ENCODE measurements at regions not wholly inside any gene's neighbourhood (a gene's known extent, or its start where the extent isn't known, plus 50 kb on each side); places are given as distances from the start of the nearest gene placed in this dataset.
"Not testable (repeated sequence)": the region's sequence is repeated elsewhere in the genome, so short reads cannot be mapped to it uniquely, and the experiment has no call there.

DNA sequence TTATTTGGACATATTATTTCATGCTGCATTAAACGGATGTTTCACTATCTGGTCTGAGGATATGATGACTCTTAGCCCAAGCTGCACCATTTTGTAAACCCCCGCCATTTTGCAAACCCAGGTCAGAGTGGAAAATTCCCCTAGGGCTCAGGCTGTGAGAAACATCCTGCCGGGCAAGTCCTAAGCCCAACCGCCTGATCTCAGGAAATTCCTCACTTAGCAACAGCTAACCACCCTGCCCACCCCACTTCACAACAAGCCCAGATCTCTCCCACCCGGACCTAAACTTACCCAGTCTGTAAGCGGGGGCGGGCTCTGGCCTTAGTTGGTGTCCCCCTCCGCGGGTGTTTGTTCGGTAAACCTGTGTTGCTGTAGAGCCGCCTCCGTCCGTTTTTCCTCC is 2747.1 kb downstream of the PCDH7 start:
- DNase-seq = no peak

DNA sequence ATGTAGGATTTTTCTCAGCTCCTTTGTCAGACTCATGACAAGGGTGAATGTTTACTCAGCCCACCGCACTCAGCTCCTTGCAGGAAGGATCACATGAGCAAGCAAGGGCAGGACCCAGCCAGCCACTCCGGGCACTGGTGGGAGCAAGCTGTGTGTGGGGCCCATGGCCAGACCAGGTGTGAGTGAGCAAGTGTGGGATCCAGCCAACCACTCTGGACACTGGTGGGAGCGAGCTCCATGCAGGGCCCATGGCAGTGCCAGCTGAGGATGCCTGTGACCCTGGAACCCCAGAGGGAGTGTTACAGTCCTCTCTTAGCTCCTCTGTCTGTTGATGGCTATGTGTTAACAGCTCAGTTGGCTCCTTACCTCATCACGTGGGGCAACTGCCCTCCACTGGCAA is 2750.6 kb downstream of the PCDH7 start:
- DNase-seq = no peak

DNA sequence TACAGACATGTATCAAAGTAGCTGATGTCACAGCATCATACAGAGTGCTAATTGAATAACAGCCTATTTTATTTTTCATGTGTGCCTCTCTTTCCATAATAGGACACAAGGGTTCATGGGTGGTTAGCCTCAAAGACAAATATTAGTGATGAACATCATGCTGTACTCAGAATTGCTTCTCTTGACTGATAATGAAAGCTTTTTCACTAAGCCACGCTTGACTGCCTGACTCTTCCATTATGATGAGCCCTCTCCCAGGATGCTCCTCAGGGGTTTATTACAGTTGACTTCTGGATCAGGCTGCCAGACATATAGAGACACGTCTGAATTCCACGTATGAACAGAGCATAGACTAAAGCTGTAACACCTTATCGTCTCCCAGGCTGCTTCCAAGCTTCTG is 2757.5 kb downstream of the PCDH7 start:
- no peak for DNase-seq

DNA sequence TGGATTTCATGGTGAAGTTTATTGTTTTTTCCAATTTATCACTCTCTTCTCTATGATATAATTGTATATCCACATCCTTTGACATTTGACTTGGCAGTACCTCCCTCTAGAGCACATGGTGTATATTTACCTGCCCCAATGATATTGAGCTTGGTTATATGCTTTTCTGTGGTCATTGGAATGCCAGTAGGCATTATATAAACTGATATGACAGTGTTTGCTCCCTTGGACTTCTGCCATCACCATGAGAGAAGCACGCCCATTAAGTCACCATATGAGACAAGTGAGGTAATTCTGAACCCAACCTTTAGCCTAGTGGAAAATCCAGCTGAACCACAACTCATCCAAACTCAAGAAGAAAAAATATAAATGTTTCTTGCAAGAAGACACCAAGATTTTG is 2761.5 kb downstream of the ARAP2 start:
- DNase-seq = no peak

DNA sequence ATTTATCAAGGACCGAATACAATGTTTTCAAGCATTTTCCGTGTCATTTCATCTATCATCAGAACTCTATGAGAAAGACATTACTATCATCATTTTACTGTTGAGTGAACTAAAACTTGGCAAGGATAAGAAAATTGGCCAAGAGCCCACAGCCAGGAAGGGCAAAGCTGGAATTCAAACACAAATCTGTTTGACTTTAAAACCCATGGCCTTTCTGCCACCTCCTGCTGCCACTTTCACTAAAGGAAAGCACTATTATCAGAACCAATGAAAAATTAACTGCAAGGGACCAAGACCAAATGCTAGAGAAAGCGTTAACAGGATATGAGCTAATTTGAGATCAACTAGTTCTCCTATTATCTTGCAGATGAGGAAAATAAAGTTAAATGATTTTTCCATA is 2759.2 kb downstream of the ARAP2 start:
- no peak for DNase-seq

DNA sequence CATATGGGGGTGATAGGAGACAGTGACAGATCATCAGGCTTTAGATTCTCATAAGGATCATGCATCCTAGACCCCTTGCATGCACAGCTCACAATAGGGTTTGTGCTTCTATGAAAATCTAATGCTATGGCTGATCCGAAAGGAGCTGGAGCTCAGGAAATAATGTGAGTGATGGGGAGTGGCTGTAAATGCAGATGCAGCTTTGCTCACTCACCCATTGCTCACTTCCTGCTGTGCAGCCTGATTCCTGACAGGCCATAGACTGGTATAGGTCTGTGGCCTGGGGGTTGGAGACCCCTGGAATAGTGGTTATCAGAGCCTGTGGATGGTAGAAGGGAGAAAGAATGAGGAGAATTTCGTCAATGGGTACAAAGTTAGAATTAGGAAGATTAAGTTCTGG is 2751.1 kb downstream of the ARAP2 start:
- DNase-seq = no peak

DNA sequence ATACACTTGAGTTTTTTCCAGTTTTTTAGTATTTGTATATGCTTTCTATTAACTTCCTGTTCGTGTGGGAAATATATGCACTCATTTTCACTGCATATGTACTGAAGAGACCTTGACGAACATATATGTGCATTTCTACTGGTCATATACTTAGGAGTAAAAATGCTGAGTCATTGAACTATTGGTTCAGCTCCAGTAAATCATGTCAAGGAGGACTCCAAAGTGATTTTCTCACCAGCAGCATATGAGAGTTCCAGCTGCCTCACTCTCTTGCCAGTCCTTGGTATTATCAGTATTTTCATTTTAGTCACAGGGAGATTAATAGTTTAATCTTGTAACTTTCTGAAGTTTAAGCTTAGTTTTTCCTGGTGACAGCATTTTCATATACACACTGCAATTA is 2750.2 kb downstream of the ARAP2 start:
- DNase-seq = no peak

DNA sequence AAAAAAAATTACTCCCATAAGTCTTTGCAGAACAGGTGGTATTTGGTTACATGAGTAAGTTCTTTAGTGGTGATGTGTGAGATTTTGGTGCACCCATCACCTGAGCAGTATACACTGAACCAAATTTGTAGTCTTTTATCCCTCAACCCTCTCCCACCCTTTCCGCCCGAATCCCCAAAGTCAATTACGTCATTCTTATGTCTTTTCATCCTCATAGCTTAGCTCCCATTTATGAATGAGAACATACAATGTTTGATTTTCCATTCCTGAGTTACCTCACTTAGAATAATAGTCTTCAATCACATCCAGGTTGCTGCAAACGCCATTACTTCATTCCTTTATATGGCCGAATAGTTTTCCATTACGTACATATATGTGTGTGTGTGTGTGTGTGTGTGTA is 2742.7 kb downstream of the ARAP2 start:
- DNase-seq = not testable (repeated sequence)

DNA sequence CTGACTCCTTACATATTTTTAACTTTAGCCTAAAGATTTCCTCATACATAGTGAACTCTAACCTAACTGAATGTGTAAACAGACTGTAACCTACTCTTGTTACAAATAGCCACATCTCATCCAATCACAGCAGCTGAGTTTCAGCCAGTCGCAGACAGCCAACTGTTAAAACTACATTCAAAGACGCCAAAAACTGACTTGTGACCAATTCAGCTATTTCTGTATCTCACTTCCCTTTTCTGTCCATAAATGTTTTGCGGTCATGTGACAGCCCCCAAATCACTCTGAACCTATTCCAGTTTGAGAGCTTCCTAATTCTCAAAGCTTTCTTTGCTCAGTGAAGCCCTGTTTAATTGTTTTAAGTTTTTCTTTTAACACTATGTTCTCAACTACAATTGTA is 2731.9 kb downstream of the ARAP2 start:
- DNase-seq = no peak

DNA sequence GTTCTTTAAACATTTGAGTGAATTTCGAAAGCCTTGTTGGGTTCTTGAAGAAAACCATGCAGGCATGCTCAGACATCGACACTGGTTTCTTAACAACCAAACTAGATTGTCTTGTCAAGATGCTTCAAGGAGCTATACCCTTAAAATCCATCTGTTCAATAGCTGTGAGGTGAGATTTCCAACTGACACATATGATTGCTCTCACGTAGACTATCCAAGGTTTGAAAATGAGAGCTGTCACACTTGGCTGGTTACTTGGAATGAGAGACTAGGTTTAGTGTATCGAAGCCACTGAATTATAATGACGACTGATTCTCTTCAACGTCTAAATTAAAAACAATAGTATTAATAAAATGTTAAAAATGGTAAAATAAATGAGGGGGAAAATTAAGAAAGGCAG is 2725.5 kb downstream of the ARAP2 start:
- DNase-seq = no peak

DNA sequence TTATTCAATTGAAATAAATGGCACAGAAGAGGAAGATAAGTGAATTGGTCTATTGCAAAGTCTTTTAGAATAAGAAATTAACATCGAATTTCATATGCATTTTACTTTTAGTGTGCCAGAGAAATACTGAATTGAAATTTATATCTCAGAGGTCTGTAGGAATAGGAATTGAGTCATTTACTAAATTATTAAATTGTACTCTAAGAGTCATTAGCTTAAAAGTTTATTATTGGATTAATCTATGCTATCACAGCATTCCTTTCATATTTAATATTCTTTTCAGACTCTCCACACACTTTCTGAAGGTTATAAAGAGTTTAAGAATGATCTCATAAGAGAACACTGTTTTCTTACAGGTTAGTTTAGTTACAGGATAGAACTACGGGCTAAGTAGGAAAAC is 2711.5 kb downstream of the ARAP2 start:
- no peak for DNase-seq

DNA sequence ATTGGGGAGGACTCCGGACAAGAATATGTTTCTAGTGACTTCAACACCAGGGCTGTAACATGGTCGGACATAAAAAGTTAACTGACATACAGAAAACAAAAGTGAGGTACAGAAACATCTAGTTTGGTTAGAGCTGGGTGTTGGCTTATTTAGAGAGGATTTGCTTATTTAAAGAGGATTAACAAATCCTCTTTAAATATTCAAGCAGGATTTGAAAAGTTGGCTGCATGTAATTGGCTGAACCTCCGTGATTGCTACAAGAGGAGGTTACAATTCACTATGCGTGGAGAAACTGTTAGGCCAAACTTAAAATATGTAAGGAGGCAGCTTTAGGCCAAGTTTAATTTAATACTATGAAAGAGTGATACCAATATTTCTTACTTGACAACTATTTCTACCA is 2707.4 kb downstream of the ARAP2 start:
- DNase-seq = no peak

DNA sequence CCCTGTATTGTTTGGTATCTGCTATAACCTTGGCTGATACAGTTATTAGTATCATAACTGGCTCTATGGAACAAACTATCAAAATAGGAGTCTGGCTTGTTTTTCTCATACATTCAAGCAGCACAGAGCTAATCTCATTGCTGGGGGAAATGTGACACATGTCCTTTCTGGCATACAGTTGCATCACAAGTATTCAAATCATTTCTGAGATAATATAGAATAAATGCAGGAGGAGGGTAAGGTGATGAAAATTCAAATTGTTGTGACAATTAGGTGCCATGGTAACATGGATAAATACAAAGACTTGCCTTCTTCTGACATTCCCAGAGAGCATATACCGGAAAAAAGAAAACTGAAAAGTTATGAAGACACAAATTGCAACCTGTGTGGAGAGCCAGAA is 2706.8 kb downstream of the ARAP2 start:
- DNase-seq = no peak

DNA sequence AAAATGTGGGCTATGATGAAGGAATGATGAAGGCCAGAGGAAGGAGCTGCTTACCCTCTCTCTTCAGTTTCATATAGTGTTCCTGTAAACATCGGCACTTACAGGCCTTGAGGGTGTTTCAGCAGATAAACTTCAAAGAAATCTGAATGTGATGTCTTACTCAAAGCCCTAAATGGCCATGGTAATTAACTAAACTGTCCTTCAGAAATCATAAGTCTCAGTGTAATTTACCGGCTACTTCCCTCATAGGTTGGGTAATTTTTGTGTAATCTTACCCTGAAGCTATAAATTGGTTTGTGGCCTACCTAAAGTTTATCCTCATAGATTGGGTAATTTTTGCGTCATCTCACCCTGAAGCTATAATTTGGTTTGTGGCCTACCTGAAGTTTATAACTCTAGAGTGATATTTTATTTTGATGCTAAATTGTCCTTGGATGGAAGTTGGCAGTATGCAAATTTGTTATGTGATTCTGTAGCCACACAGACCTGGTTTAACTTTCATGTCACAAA is 2700.3 kb downstream of the ARAP2 start:
- DNase-seq = no peak

DNA sequence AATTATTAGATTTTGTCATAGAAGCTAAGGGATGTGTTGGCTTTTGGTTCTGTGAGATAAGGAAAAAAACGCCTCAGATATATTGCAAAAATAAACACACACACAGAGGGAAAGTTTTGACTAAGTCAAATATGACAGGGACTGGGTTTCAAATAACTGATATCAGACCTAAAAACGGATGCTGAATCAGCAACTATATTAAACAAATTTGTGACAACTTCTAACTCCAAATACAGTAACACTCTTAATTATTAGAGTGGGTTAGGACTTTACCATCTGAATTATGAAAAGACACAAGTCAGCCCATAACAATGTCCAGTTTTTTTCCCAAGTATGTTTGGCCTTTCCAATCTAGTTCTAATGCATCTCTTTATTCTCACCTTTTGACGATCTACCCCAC is 2693.1 kb downstream of the ARAP2 start:
- DNase-seq = no peak

DNA sequence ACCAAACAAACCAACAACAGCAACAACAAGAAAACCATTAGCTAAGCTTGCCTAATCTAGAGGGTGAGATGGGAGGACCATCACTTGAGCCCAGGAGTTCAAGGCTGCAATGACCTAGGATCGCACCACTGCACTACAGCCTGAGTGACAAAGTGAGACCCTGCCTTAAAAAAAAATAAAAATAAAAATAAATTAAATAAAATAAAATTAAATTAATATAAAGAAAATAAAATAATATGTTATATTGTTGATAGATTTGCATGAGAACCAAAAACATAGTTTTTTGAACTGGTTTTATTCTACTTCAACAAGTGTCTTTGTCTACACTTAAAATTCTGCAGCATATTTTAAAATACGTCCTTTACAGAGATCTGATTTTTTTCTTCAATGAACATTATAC is 2683.1 kb downstream of the ARAP2 start:
- no peak for DNase-seq

DNA sequence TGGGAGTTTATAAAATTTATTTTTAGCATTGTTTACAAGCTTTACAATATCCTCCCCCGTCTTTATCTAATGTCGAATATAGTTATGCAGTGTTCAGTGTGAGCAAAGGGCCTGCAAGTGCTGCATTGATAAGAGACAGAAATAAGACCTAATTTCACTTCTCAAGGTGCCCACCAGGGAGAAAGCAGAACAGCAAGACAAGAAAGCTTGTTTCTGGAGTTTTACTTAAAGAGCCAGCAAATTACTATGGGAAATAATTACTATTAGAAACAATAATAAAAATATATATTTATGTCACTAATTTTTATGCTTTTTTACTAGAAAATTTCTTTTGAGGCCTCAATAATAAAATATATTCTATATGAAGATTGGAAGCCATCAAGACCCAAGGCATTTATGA is 2677.7 kb downstream of the ARAP2 start:
- DNase-seq = no peak

DNA sequence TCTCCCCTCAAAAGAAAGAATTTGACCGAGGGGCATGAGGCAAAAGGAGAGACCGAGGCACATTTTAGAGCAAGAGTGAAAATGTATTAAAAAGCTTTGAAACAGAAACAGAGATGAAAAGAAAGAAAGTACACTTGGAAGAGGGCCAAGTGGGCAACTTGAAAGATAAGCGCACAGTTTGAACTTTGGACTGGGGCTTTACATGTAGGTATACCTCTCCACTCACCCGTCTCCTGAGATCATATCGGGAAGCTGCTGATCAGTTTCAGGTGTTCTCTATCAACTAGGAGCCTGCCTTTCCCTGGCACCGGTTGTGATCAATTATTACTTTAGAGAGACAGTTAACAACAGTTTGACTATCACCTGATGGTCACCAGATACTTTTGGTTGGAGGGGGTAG is 2666.5 kb downstream of the ARAP2 start:
- no peak for DNase-seq

DNA sequence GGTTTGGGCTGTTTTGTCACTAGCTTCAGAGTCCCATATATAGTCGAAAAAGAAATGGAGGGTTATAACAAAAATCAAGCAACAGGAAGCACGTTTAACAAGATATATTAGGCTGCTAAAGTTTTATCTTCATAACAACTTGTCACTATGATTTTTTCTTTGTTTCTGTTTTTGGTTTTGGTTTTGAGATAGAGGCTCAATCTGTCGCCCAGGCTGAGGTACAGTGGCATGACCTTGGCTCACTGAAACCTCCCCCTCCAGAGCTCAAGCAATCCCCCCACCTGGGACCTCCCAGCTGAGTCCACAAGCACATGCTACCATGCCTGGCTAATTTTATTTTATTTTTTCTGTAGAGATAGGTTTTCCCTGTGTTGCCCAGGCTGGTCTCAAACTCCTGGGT is 2664.4 kb downstream of the ARAP2 start:
- DNase-seq = no peak

DNA sequence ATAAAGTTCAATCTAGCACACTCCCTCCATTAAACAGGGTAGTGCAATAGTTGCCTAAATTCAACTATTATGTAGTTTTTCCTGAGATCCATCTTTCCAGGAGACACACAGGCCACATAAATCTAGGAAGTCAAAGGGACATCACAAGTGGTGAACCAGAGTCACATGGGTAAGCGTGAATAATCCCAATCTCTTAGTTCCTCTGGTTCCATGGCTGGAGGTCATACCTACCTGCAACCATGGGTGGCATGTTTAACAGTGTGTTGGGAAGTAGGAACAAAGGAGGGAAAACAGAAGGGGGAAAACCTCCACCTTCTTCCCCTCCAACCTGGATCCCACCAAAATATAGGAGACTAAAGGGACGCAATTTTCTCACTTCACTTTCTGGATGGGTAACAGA is 2651.6 kb downstream of the ARAP2 start:
- no peak for DNase-seq

DNA sequence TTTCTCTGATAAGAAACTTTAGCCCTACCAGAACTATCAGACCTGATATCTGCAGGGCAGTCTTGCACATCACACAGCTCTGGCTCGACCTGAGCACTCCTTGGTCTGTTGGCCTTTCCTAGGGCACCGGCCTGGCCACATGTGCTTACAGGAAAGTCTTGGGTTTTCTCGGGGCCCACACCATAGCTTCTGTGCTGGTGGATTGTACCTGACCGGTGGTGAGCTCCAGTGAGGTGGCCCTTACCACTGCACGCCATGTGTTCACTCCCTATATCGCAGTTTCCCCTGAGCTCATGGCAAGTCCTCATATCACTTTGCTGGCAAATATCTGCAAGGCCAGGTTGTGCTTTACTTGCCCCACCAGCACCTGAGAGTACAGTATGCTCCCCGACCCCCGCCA is 2637.4 kb downstream of the ARAP2 start:
- no peak for DNase-seq

DNA sequence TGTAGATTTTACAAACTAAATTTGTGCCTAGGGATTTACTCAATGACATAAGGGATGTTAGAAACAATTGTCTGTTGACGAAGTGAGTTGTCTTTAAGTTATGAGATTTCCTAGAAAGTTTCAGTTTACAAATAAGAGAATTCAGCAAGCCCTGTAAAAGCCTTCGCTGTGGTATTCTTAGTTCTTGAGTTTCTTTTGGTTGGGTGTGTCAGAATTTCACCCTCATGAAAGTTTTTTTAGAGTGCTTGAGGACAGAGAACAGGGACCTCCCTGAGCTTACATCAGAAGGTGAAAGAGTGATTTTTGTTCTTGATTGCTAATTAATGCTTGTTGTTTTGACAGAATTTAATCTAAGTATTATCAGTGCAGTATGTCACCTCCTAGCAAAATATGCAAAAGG is 2628.2 kb downstream of the ARAP2 start:
- no peak for DNase-seq

DNA sequence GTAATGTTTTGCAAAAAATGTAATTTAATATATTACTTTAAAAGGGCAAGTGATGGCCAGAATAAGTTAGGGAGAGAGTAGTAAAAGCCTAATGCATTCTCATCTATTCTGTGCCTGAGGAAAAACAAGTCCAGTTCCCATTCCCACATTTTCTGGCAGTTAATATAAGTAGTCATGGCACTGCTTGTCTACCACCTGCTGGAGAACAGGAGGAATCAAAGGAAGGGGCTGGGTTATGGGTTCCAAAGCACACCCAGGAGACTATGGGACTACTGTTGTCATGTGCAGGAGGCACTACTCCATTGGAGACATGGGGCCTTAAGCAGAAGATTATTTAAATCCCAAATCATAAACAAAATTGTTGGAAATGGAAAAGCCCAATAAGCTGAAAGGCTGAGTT is 2618.6 kb downstream of the ARAP2 start:
- DNase-seq = no peak

DNA sequence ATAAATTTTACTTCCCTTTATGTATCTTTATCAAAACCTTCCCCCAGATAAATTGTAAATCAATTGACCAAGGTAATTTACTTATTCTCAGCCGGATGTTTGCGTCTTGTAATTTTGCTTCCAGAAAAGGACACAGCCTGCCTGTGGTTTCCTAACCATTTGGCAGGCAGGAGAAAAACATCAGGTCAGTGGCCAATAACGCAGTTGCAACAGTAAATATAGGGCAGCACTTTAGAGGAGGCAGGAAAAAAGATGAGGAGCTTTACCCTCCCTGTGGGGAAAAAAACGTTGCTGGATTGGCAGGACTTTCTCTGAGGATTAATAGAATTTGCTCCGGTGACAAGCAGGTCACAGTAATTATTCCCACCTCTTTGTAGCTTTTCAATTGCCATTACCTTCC is 2618.1 kb downstream of the ARAP2 start:
- no peak for DNase-seq

DNA sequence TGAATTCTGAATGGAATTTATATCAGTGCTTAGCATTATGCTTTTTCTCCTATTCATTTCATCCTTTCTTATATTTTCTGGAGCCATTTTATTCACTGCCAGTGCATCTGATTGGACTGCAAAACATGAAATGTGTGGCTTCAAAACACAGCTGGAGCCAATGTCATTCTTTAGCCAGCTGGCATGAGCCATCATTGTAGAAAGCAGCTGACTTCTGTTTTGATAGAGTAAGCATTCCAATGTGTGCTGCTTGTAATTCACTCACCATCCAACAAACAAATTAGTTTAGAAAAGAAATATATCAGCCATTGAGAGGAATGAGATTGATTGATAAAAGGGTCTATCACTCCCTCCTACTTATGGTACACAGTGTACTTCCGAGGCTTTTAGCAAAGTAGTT is 2616.0 kb downstream of the ARAP2 start:
- DNase-seq = peak; percentile 20

Measured in muscle of arm (tissue), 1 donor.